Erythroblast (primary cell): ENCODE measurements at regions not wholly inside any gene's neighbourhood (a gene's known extent, or its start where the extent isn't known, plus 50 kb on each side); places are given as distances from the start of the nearest gene placed in this dataset.

Source experiments
- GATA1 ChIP-seq: IDR thresholded peaks from 2 replicates; pipeline ENCODE4 v1.6.1; 2011; ENCODE audit warnings: low read depth, mild to moderate bottlenecking, control low read depth, low read length, moderate library complexity
- POLR2A ChIP-seq: IDR thresholded peaks from 2 replicates; pipeline ENCODE4 v1.6.1; 2011; ENCODE audit warnings: mild to moderate bottlenecking, low read length

DNA sequence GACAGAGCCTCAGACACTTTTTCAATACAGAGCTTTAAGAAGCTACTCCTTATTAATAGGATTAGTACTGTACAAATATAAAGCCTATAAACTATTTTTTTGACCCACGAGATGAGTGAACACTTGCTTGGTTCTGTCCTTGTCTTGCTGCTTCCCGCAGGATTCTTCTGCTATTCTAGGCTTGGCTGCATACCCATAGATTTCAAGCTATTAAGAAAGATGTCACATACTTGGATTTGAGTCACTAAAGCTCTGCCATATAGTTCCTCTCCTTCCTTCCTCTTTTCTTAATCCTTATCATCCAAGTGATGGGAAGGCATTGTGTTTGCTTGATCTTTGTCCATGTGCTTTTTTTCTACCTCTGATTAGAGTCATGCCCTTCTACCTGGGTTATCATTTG is 361.2 kb upstream of the TRPC7 start:
- TF ChIP-seq POLR2A (no peak), GATA1 (no peak)
